H1 (cell line): ENCODE measurements at regions not wholly inside any gene's neighbourhood (a gene's known extent, or its start where the extent isn't known, plus 50 kb on each side); places are given as distances from the start of the nearest gene placed in this dataset.

ENCODE experiments used
- CTCF ChIA-PET: fragments of 300-600 bp; sonication (Branson Sonifier 250); formaldehyde crosslinking; loops from one replicate; lab custom pipeline; 2021; ENCODE audit not compliant: partially characterized antibody; lab: Charles Lee
- POLR2A ChIA-PET: fragments of 300-600 bp; sonication (Branson Sonifier 250); formaldehyde crosslinking; loops from one replicate; lab custom pipeline; 2021; ENCODE audit warnings: inconsistent platforms; ENCODE audit not compliant: partially characterized antibody; lab: Charles Lee
- DNase-seq, 2 experiments: peaks; one replicate each; pipeline versions ENCODE4 v3.0.0 to v3.0.0-alpha.2; 2010 to 2022; ENCODE audit warnings: low spot score in 2 of 2, low read depth in 1 of 2, mixed read lengths in 1 of 2
- FAIRE-seq: peaks from 2 replicates; lab custom pipeline; 2011; peaks lifted over from hg19 to GRCh38; lab: Jason Lieb, UNC
- H2AFZ ChIP-seq: 2 replicates; pipeline ENCODE4 v1.8.1; 2012; ENCODE audit warnings: low read length, inconsistent platforms
- H2AK5ac ChIP-seq: 2 replicates; pipeline ENCODE4 v1.6.1; 2013; ENCODE audit warnings: low read depth, low read length
- H2BK120ac ChIP-seq: replicated peaks from 2 replicates; pipeline ENCODE3; 2013; ENCODE audit warnings: low read depth, low read length, inconsistent platforms
- H2BK12ac ChIP-seq: 2 replicates; pipeline ENCODE4 v1.6.1; 2013; ENCODE audit warnings: low read depth, low read length
- H2BK15ac ChIP-seq: 2 replicates; pipeline ENCODE4 v1.6.1; 2013; ENCODE audit warnings: low read length
- H2BK20ac ChIP-seq: 2 replicates; pipeline ENCODE4 v1.6.1; 2013; ENCODE audit warnings: low read length
- H2BK5ac ChIP-seq: 2 replicates; pipeline ENCODE4 v1.6.1; 2013; ENCODE audit warnings: low read depth, low read length
- H3K14ac ChIP-seq: 2 replicates; pipeline ENCODE4 v1.6.1; 2013; ENCODE audit warnings: inconsistent platforms; ENCODE audit not compliant: insufficient read length
- H3K18ac ChIP-seq: 2 replicates; pipeline ENCODE4 v1.6.1; 2013; ENCODE audit warnings: low read length; ENCODE audit errors: extremely low read depth
- H3K23ac ChIP-seq: 2 replicates; pipeline ENCODE4 v1.6.1; 2013; ENCODE audit warnings: inconsistent platforms; ENCODE audit not compliant: insufficient read length
- H3K23me2 ChIP-seq: 2 replicates; pipeline ENCODE4 v1.6.1; 2013; ENCODE audit warnings: low read depth, low read length
- H3K27ac ChIP-seq: 2 replicates; pipeline ENCODE4 v1.6.1; 2011; ENCODE audit warnings: low read depth, low read length, inconsistent platforms
- H3K27me3 ChIP-seq, 4 experiments: replicated peaks in 1 of 4; 1 replicate in 1 of 4; 2 replicates in 3 of 4; pipeline versions ENCODE4 v1.6.1 to v1.8.1; 2011 to 2013; ENCODE audit warnings: low read length in 3 of 4, mild to moderate bottlenecking in 3 of 4, inconsistent platforms in 2 of 4, mixed read lengths in 2 of 4, moderate library complexity in 1 of 4; ENCODE audit not compliant: control insufficient read depth in 3 of 4, insufficient read depth in 3 of 4; ENCODE audit errors: extremely low read depth in 1 of 4
- H3K36me3 ChIP-seq, 4 experiments: 2 replicates each; pipeline versions ENCODE4 v1.6.1 to v1.8.1; 2011 to 2013; ENCODE audit warnings: mild to moderate bottlenecking in 4 of 4, low read length in 3 of 4, moderate library complexity in 2 of 4, control low read depth in 1 of 4, inconsistent platforms in 1 of 4; ENCODE audit not compliant: insufficient read depth in 4 of 4, control insufficient read depth in 2 of 4
- H3K4ac ChIP-seq: replicated peaks from 2 replicates; pipeline ENCODE3; 2013; ENCODE audit warnings: low read length, low read depth, mixed read lengths, inconsistent platforms; ENCODE audit not compliant: insufficient read length
- H3K4me1 ChIP-seq, 4 experiments: replicated peaks in 1 of 4; 1 replicate in 1 of 4; 2 replicates in 3 of 4; pipeline versions ENCODE4 v1.6.1 to v1.8.1; 2011 to 2013; ENCODE audit warnings: low read length in 3 of 4, inconsistent platforms in 2 of 4, mixed read lengths in 1 of 4; ENCODE audit not compliant: insufficient read depth in 4 of 4, control insufficient read depth in 3 of 4
- H3K4me2 ChIP-seq, 2 experiments: 2 replicates each; pipeline versions ENCODE4 v1.6.1 to v1.8.1; 2011 to 2013; ENCODE audit warnings: low read depth in 2 of 2, low read length in 2 of 2, control low read depth in 1 of 2, inconsistent platforms in 1 of 2, mild to moderate bottlenecking in 1 of 2; ENCODE audit not compliant: insufficient read depth in 1 of 2
- H3K4me3 ChIP-seq, 4 experiments: fragments of 200-600, 300-600 bp in 1 of 4; sonication (generic), shearing (Covaris generic), sonication (Bioruptor Twin) in 1 of 4; 2 replicates each; pipeline versions ENCODE4 v1.5.1 to v1.8.1; 2011 to 2016; ENCODE audit warnings: low read length in 4 of 4, low read depth in 3 of 4, control low read depth in 2 of 4, inconsistent platforms in 2 of 4, mild to moderate bottlenecking in 2 of 4, mixed read lengths in 1 of 4, moderate library complexity in 1 of 4; ENCODE audit not compliant: insufficient read depth in 2 of 4; ENCODE audit errors: extremely low read depth in 1 of 4
- H3K56ac ChIP-seq: replicated peaks from 2 replicates; pipeline ENCODE3; 2013; ENCODE audit warnings: low read depth, mild to moderate bottlenecking, mixed read lengths, low read length, inconsistent platforms; ENCODE audit not compliant: insufficient read length
- H3K79me1 ChIP-seq: 2 replicates; pipeline ENCODE4 v1.6.1; 2013; ENCODE audit warnings: low read depth, low read length, control low read depth
- H3K79me2 ChIP-seq, 2 experiments: 2 replicates each; pipeline versions ENCODE4 v1.6.1 to v1.8.1; 2012 to 2013; ENCODE audit warnings: low read length in 2 of 2, mild to moderate bottlenecking in 2 of 2, inconsistent platforms in 1 of 2; ENCODE audit not compliant: insufficient read depth in 2 of 2, control insufficient read depth in 1 of 2
- H3K9ac ChIP-seq, 4 experiments: replicated peaks in 1 of 4; 1 replicate in 1 of 4; 2 replicates in 3 of 4; pipeline versions ENCODE4 v1.6.1 to v1.8.1; 2011 to 2013; ENCODE audit warnings: low read depth in 3 of 4, low read length in 3 of 4, control low read depth in 2 of 4, mild to moderate bottlenecking in 2 of 4, moderate library complexity in 2 of 4, inconsistent platforms in 1 of 4; ENCODE audit errors: extremely low read depth in 1 of 4
- H3K9me3 ChIP-seq, 2 experiments: 2 replicates each; pipeline versions ENCODE4 v1.6.1 to v1.8.1; 2012 to 2013; ENCODE audit warnings: mild to moderate bottlenecking in 2 of 2, moderate library complexity in 2 of 2, control low read depth in 1 of 2, inconsistent platforms in 1 of 2, low read depth in 1 of 2, low read length in 1 of 2, mixed read lengths in 1 of 2; ENCODE audit not compliant: insufficient read depth in 2 of 2
- H4K20me1 ChIP-seq, 2 experiments: replicated peaks in 1 of 2; 2 replicates each; pipeline versions ENCODE3 to v1.8.1; 2011 to 2013; ENCODE audit warnings: inconsistent platforms in 2 of 2, low read length in 2 of 2, mild to moderate bottlenecking in 1 of 2; ENCODE audit not compliant: insufficient read depth in 2 of 2, control insufficient read depth in 1 of 2
- H4K5ac ChIP-seq: 2 replicates; pipeline ENCODE4 v1.6.1; 2013; ENCODE audit warnings: low read length, low read depth, mixed read lengths, inconsistent platforms; ENCODE audit not compliant: insufficient read length
- H4K8ac ChIP-seq: 2 replicates; pipeline ENCODE4 v1.8.0; 2013; ENCODE audit warnings: mild to moderate bottlenecking, moderate library complexity, low read length, inconsistent platforms; ENCODE audit not compliant: insufficient read depth; ENCODE audit errors: extremely low read depth
- H4K91ac ChIP-seq: replicated peaks from 2 replicates; pipeline ENCODE3; 2013; ENCODE audit warnings: low read length, mixed read lengths, inconsistent platforms; ENCODE audit not compliant: insufficient read length
- CTBP2 ChIP-seq: IDR thresholded peaks from 2 replicates; pipeline ENCODE4 v1.7.0; 2011; ENCODE audit warnings: borderline replicate concordance, mild to moderate bottlenecking, moderate library complexity, mixed read lengths, low read length; ENCODE audit not compliant: insufficient read depth, insufficient read length
- NRF1 ChIP-seq: IDR thresholded peaks from 2 replicates; pipeline ENCODE4 v1.6.1; 2011; ENCODE audit warnings: mild to moderate bottlenecking, low read depth, low read length, improper control_type of control experiment
- POLR2A ChIP-seq, 2 experiments: IDR thresholded peaks; 1 replicate in 1 of 2; 2 replicates in 1 of 2; pipeline ENCODE4 v1.6.1; 2011; ENCODE audit warnings: low read depth in 2 of 2, low read length in 2 of 2, mild to moderate bottlenecking in 2 of 2; ENCODE audit errors: control extremely low read depth in 1 of 2
- RBBP5 ChIP-seq: IDR thresholded peaks from 2 replicates; pipeline ENCODE4 v1.7.1; 2012; ENCODE audit warnings: low read depth, mild to moderate bottlenecking, inconsistent platforms, low read length, moderate library complexity, borderline replicate concordance
- SIN3A ChIP-seq, 2 experiments: IDR thresholded peaks in 1 of 2; conservative IDR thresholded peaks in 1 of 2; 2 replicates each; pipeline ENCODE4 v1.6.1; 2011 to 2012; ENCODE audit warnings: low read length in 2 of 2, improper control_type of control experiment in 1 of 2, low read depth in 1 of 2, mild to moderate bottlenecking in 1 of 2
- SP4 ChIP-seq: IDR thresholded peaks from 2 replicates; pipeline ENCODE4 v1.6.1; 2012; ENCODE audit warnings: low read length, inconsistent platforms
- ZNF274 ChIP-seq: IDR thresholded peaks from 2 replicates; pipeline ENCODE4 v1.7.0; 2012; ENCODE audit warnings: low read length, borderline replicate concordance; ENCODE audit errors: extremely low read depth
- WGBS, 2 experiments: shearing (Covaris generic) in 1 of 2; methylation state at CpG; one replicate each; pipeline versions ENCODE4 v1.1.6 to v1.1.7; 2013 to 2015; ENCODE audit warnings: low lambda C conversion rate in 2 of 2, mixed read lengths in 2 of 2, inconsistent platforms in 1 of 2, low coverage in 1 of 2, missing lambda C conversion rate in 1 of 2; ENCODE audit not compliant: insufficient replicate concordance in 2 of 2, insufficient coverage in 1 of 2, insufficient read length in 1 of 2; ENCODE audit errors: extremely low coverage in 1 of 2, missing lambda C conversion rate in 1 of 2; 5-methylcytosine and 5-hydroxymethylcytosine counted together
- TF ChIP-seq, protein P1 (sequence below), 3 experiments: IDR thresholded peaks; 1 replicate in 2 of 3; 2 replicates in 1 of 3; pipeline versions ENCODE4 v1.5.1 to v1.6.1; 2011; ENCODE audit warnings: low read length in 3 of 3, mild to moderate bottlenecking in 3 of 3, inconsistent platforms in 2 of 3, low read depth in 1 of 3, moderate library complexity in 1 of 3; ENCODE audit not compliant: insufficient read depth in 1 of 3; ENCODE audit errors: control extremely low read depth in 1 of 3

DNA sequence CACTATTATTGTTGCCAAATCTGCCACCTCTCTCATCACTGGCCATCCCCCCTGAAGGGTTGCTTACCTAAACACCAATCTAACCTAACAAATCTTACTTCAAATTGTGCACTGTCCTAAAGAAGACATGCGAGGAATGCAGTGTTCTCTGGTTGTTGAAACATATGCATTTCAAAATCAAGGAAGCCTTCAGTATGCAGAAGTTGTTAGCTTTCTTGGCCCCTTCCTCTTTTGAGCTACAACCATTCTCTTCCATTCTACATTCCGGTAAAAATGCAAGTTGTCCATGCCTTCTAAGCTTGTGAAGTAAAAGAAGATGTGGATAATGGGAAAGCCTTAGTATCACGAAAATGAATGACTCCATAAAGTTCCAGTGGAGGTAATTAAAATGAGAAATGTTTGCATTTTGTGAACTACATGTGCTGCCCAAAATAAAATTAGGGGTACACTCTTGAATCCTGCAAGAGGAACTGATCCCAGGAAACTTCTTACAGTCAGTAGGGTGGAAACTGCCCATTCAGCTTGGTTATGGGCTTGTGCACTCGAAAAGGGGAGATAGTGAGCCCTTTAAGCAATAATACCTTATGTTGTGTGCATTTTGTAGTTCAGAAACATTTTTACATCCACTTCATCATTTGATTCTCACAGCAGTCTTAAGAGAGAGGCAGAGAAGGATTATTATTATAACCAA, 77.6 kb upstream of the ADRB2 start:
- no peak overlapping the region for H3K27ac ChIP-seq
- ChIA-PET CTCF (interaction anchor here (0.5 to 24.0 kb wide), 9 partner anchors 9 to 366 kb away, joined by 3 to 433 read pairs (median 3); no protein-coding TSS in a partner anchor), POLR2A (no interaction called here)
- H2AK5ac ChIP-seq = no peak overlapping the region
- no peak overlapping the region for H3K4me3 ChIP-seq
- WGBS, 2 experiments = 88% methylated on average over 4 of the region's 4 CpGs; no CpG with 5 or more reads in 1 of the 2 experiments
- H3K4me1 ChIP-seq = no peaks in the 10 kb centered on the region
- H4K20me1 ChIP-seq = no peaks in the 10 kb centered on the region
- H3K27me3 ChIP-seq = no peaks in the 10 kb centered on the region
- H4K8ac ChIP-seq = no peak overlapping the region
- no peaks in the 10 kb centered on the region for H3K79me1 ChIP-seq
- H3K79me2 ChIP-seq = no peaks in the 10 kb centered on the region
- 0 out of 8 replicates have a peak, but pooled peaks cover 0 to 3% (median 0%) of the 10 kb centered on the region in 4 experiments for H3K36me3 ChIP-seq
- H2BK15ac ChIP-seq = no peak overlapping the region
- H4K5ac ChIP-seq = no peak overlapping the region
- no peak overlapping the region for H2BK5ac ChIP-seq
- H2BK20ac ChIP-seq = no peak overlapping the region
- no peak overlapping the region for H2BK12ac ChIP-seq
- TF ChIP-seq SIN3A (conservative IDR thresholded peaks at IDR 0.05 in 1 of 2, IDR thresholded peaks at IDR 0.05 in 1 of 2; ENCODE audit: low read depth in 1 of 2, low read length in 2 of 2) (no peak), NRF1 (no peak), CTBP2 (no peak), RBBP5 (no peak), ZNF274 (no peak), POLR2A (IDR thresholded peaks at IDR 0.05; ENCODE audit: control extremely low read depth in 1 of 2, low read depth in 2 of 2, low read length in 2 of 2) (no peak), SP4 (no peak)
- TF ChIP-seq, protein P1, sequence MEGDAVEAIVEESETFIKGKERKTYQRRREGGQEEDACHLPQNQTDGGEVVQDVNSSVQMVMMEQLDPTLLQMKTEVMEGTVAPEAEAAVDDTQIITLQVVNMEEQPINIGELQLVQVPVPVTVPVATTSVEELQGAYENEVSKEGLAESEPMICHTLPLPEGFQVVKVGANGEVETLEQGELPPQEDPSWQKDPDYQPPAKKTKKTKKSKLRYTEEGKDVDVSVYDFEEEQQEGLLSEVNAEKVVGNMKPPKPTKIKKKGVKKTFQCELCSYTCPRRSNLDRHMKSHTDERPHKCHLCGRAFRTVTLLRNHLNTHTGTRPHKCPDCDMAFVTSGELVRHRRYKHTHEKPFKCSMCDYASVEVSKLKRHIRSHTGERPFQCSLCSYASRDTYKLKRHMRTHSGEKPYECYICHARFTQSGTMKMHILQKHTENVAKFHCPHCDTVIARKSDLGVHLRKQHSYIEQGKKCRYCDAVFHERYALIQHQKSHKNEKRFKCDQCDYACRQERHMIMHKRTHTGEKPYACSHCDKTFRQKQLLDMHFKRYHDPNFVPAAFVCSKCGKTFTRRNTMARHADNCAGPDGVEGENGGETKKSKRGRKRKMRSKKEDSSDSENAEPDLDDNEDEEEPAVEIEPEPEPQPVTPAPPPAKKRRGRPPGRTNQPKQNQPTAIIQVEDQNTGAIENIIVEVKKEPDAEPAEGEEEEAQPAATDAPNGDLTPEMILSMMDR (IDR thresholded peaks at IDR 0.05; ENCODE audit: control extremely low read depth in 1 of 3, insufficient read depth in 1 of 3, low read depth in 1 of 3, low read length in 3 of 3) = no peak
- no peak overlapping the region for H3K18ac ChIP-seq
- no peak overlapping the region for H2BK120ac ChIP-seq
- no peak for DNase-seq
- no peak for FAIRE-seq
- H4K91ac ChIP-seq = no peak overlapping the region
- no peak overlapping the region for H2AFZ ChIP-seq
- H3K9ac ChIP-seq = no peak overlapping the region
- no peak overlapping the region for H3K56ac ChIP-seq
- H3K23me2 ChIP-seq = no peaks in the 10 kb centered on the region
- no peaks in the 10 kb centered on the region for H3K9me3 ChIP-seq
- H3K4me2 ChIP-seq = no peak overlapping the region
- H3K14ac ChIP-seq = no peak overlapping the region
- H3K23ac ChIP-seq = no peak overlapping the region
- no peak overlapping the region for H3K4ac ChIP-seq
